NAMALWA (cell line): ENCODE measurements at regions not wholly inside any gene's neighbourhood (a gene's known extent, or its start where the extent isn't known, plus 50 kb on each side); places are given as distances from the start of the nearest gene placed in this dataset.
A peak's percentile ranks its signal among the peaks of the same experiment; 100 is the strongest.

Experiments used
- DNase-seq: peaks from one replicate; pipeline ENCODE4 v3.0.0-alpha.2; 2015; ENCODE audit warnings: low spot score

- no peak for DNase-seq
Measured at GRCh38 chr7:46489106-46489505, 568.0 kb upstream of the IGFBP3 start.

GRCh38 chr7:46488607-46489006, 567.5 kb upstream of the IGFBP3 start:
- no peak for DNase-seq

DNA sequence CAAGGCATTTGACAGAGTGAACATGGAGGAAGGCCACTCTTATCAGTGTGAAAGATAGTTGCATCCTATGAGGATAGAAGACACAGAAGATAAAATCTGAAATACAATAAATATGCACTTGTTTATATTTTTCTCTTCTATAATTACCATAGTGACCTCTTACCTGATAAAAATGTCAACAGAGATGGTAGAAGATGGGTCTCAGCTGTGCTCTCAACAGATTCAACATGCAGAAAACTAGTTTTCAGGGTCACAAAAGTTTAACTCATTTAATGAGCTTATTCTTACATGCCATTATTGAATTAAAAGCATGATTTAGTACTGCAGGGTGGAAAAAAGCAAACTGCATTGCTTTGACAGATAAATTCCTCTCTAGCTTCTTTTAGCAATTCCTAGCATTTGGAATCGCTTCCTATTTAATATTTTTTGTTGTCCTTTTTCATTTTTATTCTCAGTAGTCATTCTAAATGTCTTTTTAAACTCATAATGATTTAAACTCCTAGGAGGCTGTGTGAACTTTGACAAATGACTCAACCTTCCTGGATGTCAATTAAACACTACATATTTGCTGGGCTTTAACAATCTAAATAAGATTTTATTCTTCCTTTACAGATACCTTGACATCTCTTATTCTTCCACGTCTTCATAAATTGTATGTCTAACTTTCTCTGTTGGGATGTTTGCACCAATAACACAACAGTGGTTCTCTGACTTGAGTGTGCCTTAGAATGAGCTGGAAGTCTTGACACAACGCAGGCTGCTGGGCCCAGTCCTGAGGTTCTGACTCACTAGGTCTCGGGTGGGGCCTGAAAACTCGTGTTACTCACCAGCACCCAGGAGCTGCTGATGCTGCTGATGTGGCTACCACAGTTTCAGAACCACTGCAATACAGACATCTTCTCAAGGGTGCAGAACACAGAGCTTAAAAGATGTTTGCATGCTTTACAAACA, 565.5 kb upstream of the IGFBP3 start:
- DNase-seq, result no peak

GRCh38 chr7:46485481-46486065, 564.5 kb upstream of the IGFBP3 start:
- no peak for DNase-seq

GRCh38 chr7:46484906-46485305, 563.8 kb upstream of the IGFBP3 start:
- no peak for DNase-seq

DNA sequence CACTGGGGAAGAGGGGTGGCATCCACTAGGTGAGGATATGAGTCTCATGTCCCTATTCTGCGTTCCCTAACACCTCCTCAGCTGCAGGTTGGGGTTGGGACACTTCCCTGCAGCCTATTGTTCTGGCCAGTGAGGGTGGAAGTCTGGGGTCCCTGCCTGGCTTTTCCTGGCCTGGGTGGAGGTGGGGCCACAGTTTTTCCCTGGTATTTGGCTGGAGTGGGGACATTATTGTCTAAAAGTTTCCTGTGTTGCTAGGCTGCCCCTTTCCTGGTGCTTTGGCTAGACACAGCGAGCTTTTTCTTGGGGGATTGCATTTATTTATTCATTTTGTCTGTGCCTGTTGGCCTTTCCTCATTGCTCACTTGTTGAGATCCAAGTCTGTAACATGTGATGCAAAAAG, 559.5 kb upstream of the IGFBP3 start:
- no peak for DNase-seq

DNA sequence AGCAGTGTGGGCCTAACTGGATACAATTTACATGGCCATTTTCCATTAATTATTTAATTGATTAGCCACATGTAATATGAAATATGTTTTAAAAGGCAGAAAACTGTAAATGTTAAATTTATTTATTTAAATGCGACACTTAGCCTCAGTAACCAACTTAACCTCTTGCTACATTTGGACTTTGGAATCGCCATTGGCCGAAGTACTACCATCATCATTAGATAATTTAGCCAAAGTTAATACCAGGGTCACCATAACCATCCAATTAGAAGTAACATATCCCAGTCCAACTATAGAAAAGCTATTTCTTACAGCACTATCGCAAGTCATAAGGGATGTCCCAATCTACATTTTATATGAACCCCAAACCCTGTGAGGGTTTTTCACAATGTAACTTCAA, 558.6 kb upstream of the IGFBP3 start:
- DNase-seq, result no peak

GRCh38 chr7:46478046-46478445, 557.0 kb upstream of the IGFBP3 start:
- DNase-seq, result no peak

GRCh38 chr7:46468753-46469356, 547.8 kb upstream of the IGFBP3 start:
- peak; percentile 13 for DNase-seq

DNA sequence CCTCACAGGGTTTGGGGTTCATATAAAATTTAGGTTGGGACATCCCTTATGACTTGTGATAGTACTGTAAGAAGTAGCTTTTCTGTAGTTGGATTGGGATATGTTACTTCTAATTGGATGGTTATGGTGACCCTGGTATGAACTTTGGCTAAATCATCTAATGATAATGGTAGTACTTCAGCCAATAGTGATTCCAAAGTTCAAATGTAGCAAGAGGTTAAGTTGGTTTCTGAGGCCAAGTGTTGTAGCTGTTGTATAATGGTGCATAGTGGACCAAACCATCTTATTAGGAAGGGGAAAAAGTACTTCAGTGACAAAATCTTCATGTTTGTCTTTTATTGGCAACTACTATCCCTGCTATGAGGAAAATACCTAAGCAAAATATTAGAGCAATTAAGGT, 542.1 kb upstream of the IGFBP3 start:
- no peak for DNase-seq

DNA sequence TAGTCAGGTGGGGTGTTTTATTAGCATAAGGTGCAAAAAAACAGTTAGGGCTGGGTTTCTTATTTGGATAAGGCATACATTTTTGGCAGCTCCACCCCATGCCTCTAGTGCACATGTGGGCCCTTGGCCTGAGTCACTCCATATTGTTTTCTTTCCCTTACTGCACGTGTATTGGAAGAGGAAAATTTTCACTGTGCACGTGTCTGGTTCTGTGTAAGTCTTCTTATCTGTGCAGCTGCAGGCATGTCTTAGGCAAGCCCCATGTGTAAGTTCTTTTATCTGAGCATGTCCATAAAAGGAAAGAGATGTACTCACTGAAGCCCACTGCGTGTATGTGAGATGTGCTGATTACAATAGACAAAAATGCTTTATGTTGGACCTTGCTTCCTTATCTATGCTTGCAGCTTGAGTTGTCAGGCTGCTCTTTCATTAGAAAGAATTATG, 540.3 kb upstream of the IGFBP3 start:
- no peak for DNase-seq

DNA sequence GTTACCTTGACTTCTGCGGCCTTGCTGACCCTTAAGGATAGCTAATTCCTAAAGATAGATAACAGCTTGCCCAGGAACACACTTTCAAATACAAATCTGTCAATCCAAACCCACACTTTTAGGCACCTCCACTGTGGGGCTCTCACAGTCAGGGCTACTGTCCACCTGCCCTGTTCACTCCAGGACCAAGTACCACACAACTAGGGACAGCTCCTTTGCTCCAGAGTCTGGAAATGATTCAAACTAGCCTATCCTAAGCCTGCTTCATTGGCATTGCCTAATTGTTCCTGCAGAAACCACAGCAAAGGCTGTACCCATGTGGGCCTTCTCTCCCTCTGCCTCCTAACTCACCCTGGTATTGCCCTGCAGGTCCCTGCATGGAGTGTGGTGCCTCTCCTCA, 538.9 kb upstream of the IGFBP3 start:
- DNase-seq, result no peak

DNA sequence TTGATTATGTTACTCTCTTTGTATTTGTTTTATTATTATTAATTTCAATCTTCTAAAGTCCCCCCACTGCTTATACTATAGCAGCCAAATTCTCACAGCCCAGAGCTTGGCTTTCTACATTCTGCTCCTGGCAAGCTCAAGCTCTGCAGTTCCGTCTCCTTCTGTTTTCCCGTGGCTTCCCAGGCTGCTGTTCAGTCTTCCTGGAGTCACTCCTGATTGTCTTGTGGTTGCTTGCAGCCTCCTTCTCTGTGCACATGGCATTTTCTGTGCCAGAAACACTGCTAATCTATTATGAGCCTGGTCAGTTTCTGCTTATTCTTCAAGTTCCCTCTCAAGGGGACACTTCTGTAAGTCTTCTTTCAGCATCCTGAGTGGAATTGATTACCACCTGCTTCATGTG, 533.7 kb upstream of the IGFBP3 start:
- DNase-seq, result no peak

DNA sequence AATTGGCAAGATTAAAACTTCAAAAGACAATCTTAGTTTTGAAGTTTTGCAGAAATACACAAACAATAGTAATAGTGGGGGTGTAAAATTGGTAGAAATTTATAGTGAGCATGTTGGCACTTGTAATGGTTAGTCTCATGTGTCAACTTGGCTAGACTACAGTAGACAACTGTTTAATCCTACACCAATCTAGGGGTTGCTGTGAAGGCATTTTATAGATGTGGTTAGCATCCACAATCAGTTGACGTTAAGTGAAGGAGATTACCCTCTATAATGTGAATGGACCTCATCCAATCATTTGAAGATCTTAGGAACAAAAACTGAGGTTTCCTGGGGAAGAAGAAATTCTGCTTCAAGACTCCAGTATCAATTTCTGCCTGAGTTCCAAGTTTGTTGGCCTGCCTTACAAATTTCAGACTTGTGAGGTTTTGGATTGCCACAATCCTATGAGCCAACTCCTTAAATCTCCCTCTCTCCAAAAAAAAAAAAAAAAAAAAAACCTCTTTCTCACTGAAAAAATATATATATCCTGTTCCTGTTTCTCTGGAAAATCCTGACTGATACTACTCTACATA, 531.6 kb upstream of the IGFBP3 start:
- DNase-seq, result no peak

GRCh38 chr7:46451846-46452245, 530.8 kb upstream of the IGFBP3 start:
- DNase-seq, result no peak

GRCh38 chr7:46450886-46451285, 529.8 kb upstream of the IGFBP3 start:
- DNase-seq, result no peak

GRCh38 chr7:46450425-46450824, 529.4 kb upstream of the IGFBP3 start:
- peak; percentile 62 for DNase-seq

- no peak for DNase-seq
Measured at GRCh38 chr7:46449743-46450142, 528.7 kb upstream of the IGFBP3 start.

DNA sequence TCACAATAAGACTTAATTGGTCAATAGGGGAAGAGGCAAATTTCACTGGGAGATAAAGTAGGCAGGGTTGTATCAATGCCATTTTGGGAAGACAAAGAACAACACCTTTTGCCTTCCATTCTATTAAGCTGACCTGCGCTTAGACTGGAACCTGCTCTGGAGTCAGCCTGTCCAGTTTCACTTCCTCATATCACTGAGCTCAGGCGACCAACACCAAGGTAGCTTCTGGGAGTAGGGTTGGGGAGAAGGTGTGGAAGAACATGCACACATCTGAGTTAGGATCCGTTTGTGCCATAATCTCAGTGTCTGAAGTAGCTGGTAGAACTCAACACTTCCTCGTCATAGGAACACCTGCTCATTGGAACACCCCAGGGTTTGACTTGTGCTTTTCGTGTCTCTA, 527.4 kb upstream of the IGFBP3 start:
- peak; percentile 47 for DNase-seq

DNA sequence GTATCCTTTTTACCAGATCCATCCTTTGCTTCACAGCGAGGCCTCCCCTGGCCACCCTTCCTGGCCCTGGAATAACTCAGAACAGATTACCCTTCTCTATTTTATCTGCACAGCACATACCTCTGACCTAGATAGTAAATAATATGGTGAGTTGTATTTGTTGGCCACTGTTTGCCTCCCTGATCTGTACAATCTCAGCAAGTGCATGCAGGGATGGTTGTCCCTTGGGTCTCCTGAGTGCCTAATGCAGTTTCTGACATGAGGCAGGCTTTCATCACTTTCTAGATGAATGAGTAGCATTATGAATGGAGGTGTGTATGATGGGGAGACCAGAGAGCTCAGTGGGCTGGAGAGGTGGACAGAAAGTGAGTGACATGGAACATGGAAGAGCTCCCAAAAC, 525.1 kb upstream of the IGFBP3 start:
- DNase-seq, result no peak

- DNase-seq, result no peak
Measured at GRCh38 chr7:46444256-46444655, 523.2 kb upstream of the IGFBP3 start.

GRCh38 chr7:46440186-46440585, 519.1 kb upstream of the IGFBP3 start:
- DNase-seq, result no peak

DNA sequence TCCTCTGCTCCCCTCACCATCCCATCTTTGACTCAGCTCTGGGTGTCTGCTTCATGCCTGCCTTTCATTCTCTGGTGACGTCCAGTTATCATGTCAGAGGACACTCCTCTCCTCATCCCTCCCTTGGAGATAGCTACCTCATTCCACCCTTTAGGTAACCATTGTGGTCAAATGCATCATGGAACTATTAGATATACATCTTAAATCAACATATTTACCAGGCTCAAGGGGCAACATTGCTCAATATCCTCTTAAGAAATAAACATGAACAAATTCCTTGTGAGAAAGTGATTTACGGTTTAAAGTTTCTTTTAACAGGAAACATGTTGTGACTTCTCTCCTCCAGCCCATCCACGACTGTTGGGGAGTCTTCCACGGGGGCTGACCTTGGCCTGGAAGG, 511.6 kb upstream of the IGFBP3 start:
- no peak for DNase-seq
